ENCODE measurements at regions not wholly inside any gene's neighbourhood (a gene's known extent, or its start where the extent isn't known, plus 50 kb on each side); places are given as distances from the start of the nearest gene placed in this dataset.

GRCh38 chr17:77851921-77852320 is 106.6 kb upstream of the TNRC6C start:
- no peak for TF ChIP-seq POLR2AphosphoS5 (IDR thresholded peaks at IDR 0.05; ENCODE audit: low read depth, low read length)
- TF ChIP-seq REST (IDR thresholded peaks at IDR 0.05; ENCODE audit: insufficient read depth in 1 of 2, low read depth in 2 of 2, low read length in 2 of 2), result no peak
- no peak for TF ChIP-seq SIN3A (IDR thresholded peaks at IDR 0.05; ENCODE audit: borderline replicate concordance, insufficient read depth, low read length)

GRCh38 chr17:77852731-77853130 is 105.8 kb upstream of the TNRC6C start:
- TF ChIP-seq REST (IDR thresholded peaks at IDR 0.05; ENCODE audit: insufficient read depth in 1 of 2, low read depth in 2 of 2, low read length in 2 of 2) (no peak), FOXP2 (optimal IDR thresholded peaks at IDR 0.05; ENCODE audit: borderline replicate concordance, extremely low read depth, extremely low read length, insufficient read depth) (no peak), POLR2AphosphoS5 (IDR thresholded peaks at IDR 0.05; ENCODE audit: low read depth, low read length) (no peak), SIN3A (IDR thresholded peaks at IDR 0.05; ENCODE audit: borderline replicate concordance, insufficient read depth, low read length) (no peak), TAF1 (IDR thresholded peaks at IDR 0.05; ENCODE audit: borderline replicate concordance, insufficient read depth, low read length) (no peak)

GRCh38 chr17:77853191-77853977 is 105.1 kb upstream of the TNRC6C start:
- TF ChIP-seq TAF1 (IDR thresholded peaks at IDR 0.05; ENCODE audit: borderline replicate concordance, insufficient read depth, low read length) (no peak), SIN3A (IDR thresholded peaks at IDR 0.05; ENCODE audit: borderline replicate concordance, insufficient read depth, low read length) (no peak), REST (IDR thresholded peaks at IDR 0.05; ENCODE audit: insufficient read depth in 1 of 2, low read depth in 2 of 2, low read length in 2 of 2) (no peak), POLR2AphosphoS5 (IDR thresholded peaks at IDR 0.05; ENCODE audit: low read depth, low read length) (no peak), FOXP2 (optimal IDR thresholded peaks at IDR 0.05; ENCODE audit: borderline replicate concordance, extremely low read depth, extremely low read length, insufficient read depth) (no peak)

GRCh38 chr17:77854083-77854758 is 104.3 kb upstream of the TNRC6C start:
- TF ChIP-seq FOXP2 (optimal IDR thresholded peaks at IDR 0.05; ENCODE audit: borderline replicate concordance, extremely low read depth, extremely low read length, insufficient read depth), result no peak
- TF ChIP-seq TAF1 (IDR thresholded peaks at IDR 0.05; ENCODE audit: borderline replicate concordance, insufficient read depth, low read length), result no peak
- TF ChIP-seq POLR2AphosphoS5 (IDR thresholded peaks at IDR 0.05; ENCODE audit: low read depth, low read length), result no peak
- no peak for TF ChIP-seq SIN3A (IDR thresholded peaks at IDR 0.05; ENCODE audit: borderline replicate concordance, insufficient read depth, low read length)
- no peak for TF ChIP-seq REST (IDR thresholded peaks at IDR 0.05; ENCODE audit: insufficient read depth in 1 of 2, low read depth in 2 of 2, low read length in 2 of 2)

Measured in PFSK-1 (cell line).